ENCODE measurements at regions not wholly inside any gene's neighbourhood (a gene's known extent, or its start where the extent isn't known, plus 50 kb on each side); places are given as distances from the start of the nearest gene placed in this dataset.

- Mint-ChIP-seq H3K4me3 (no peak overlapping the region), H3K36me3 (no peaks in the 10 kb centered on the region), H3K4me1 (no peaks in the 10 kb centered on the region), H3K9me3 (peaks cover 5% of the 10 kb centered on the region), H3K27ac (no peak overlapping the region)
- ATAC-seq, result no peak
- no peak for DNase-seq (ENCODE audit: low spot score in 2 of 2)
These were observed 53.0 kb upstream of the SMOX start for GRCh38 chr20:4095639-4096038.

GRCh38 chr20:4091490-4092479 is 56.8 kb upstream of the SMOX start:
- ATAC-seq (no peak), DNase-seq (ENCODE audit: low spot score in 2 of 2) (peak in 1 of 2 donors; percentile 62)
- Mint-ChIP-seq H3K4me1 (no peaks in the 10 kb centered on the region), H3K4me3 (no peak overlapping the region), H3K36me3 (no peaks in the 10 kb centered on the region), H3K9me3 (peaks cover 5% of the 10 kb centered on the region), H3K27ac (no peak overlapping the region)

GRCh38 chr20:4090756-4091489 is 57.7 kb upstream of the SMOX start:
- H3K9me3 Mint-ChIP-seq, result peaks cover 5% of the 10 kb centered on the region
- H3K4me3 Mint-ChIP-seq, result no peak overlapping the region
- ATAC-seq (no peak), DNase-seq (ENCODE audit: low spot score in 2 of 2) (no peak)
- peaks cover under 1% of the 10 kb centered on the region for H3K36me3 Mint-ChIP-seq
- peaks cover 3% of the 10 kb centered on the region for H3K4me1 Mint-ChIP-seq
- H3K27ac Mint-ChIP-seq, result no peak overlapping the region

- DNase-seq (ENCODE audit: low spot score in 2 of 2) (no peak), ATAC-seq (no peak)
- Mint-ChIP-seq H3K4me3 (no peak overlapping the region), H3K9me3 (no peaks in the 10 kb centered on the region), H3K27ac (no peak overlapping the region), H3K36me3 (peaks cover 6% of the 10 kb centered on the region), H3K4me1 (peaks cover 13% of the 10 kb centered on the region)
These were observed 58.7 kb upstream of the SMOX start for GRCh38 chr20:4089756-4090487.

GRCh38 chr20:4088766-4089165 is 59.9 kb upstream of the SMOX start:
- peaks cover 24% of the 10 kb centered on the region for H3K4me1 Mint-ChIP-seq
- DNase-seq (ENCODE audit: low spot score in 2 of 2) (no peak), ATAC-seq (no peak)
- H3K9me3 Mint-ChIP-seq, result no peaks in the 10 kb centered on the region
- H3K27ac Mint-ChIP-seq, result no peak overlapping the region
- no peak overlapping the region for H3K4me3 Mint-ChIP-seq
- H3K36me3 Mint-ChIP-seq, result peaks cover 6% of the 10 kb centered on the region

- Mint-ChIP-seq H3K9me3 (no peaks in the 10 kb centered on the region), H3K27ac (no peak overlapping the region), H3K4me3 (no peak overlapping the region), H3K4me1 (peaks cover 29% of the 10 kb centered on the region), H3K36me3 (peaks cover 6% of the 10 kb centered on the region)
- no peak for ATAC-seq
- DNase-seq (ENCODE audit: low spot score in 2 of 2), result no peak
These were observed 60.7 kb upstream of the SMOX start for GRCh38 chr20:4087923-4088322.

GRCh38 chr20:4086771-4087687 is 61.6 kb upstream of the SMOX start:
- no peak for ATAC-seq
- Mint-ChIP-seq H3K27ac (no peak overlapping the region), H3K36me3 (peaks cover 10% of the 10 kb centered on the region), H3K4me1 (peaks cover 37% of the 10 kb centered on the region), H3K4me3 (no peak overlapping the region), H3K9me3 (no peaks in the 10 kb centered on the region)
- DNase-seq (ENCODE audit: low spot score in 2 of 2), result no peak

- H3K36me3 Mint-ChIP-seq, result peaks cover 10% of the 10 kb centered on the region
- ATAC-seq, result no peak
- H3K9me3 Mint-ChIP-seq, result no peaks in the 10 kb centered on the region
- no peak for DNase-seq (ENCODE audit: low spot score in 2 of 2)
- no peak overlapping the region for H3K27ac Mint-ChIP-seq
- peak overlapping the region; percentile 66 for H3K4me3 Mint-ChIP-seq
- H3K4me1 Mint-ChIP-seq, result peaks cover 38% of the 10 kb centered on the region
These were observed 63.9 kb upstream of the SMOX start for GRCh38 chr20:4084721-4085120.

GRCh38 chr20:4084096-4084495 is 64.5 kb upstream of the SMOX start:
- peaks cover 10% of the 10 kb centered on the region for H3K36me3 Mint-ChIP-seq
- no peak overlapping the region for H3K4me3 Mint-ChIP-seq
- H3K9me3 Mint-ChIP-seq, result no peaks in the 10 kb centered on the region
- ATAC-seq (no peak), DNase-seq (ENCODE audit: low spot score in 2 of 2) (no peak)
- peaks cover 38% of the 10 kb centered on the region for H3K4me1 Mint-ChIP-seq
- no peak overlapping the region for H3K27ac Mint-ChIP-seq

GRCh38 chr20:4083098-4083865 is 65.3 kb upstream of the SMOX start:
- ATAC-seq (no peak), DNase-seq (ENCODE audit: low spot score in 2 of 2) (no peak)
- Mint-ChIP-seq H3K9me3 (no peaks in the 10 kb centered on the region), H3K27ac (peak overlapping the region; percentile 64), H3K36me3 (peaks cover 10% of the 10 kb centered on the region), H3K4me3 (peak overlapping the region; percentile 60), H3K4me1 (peaks cover 38% of the 10 kb centered on the region)

GRCh38 chr20:4082406-4083097 is 66.1 kb upstream of the SMOX start:
- peaks cover 10% of the 10 kb centered on the region for H3K36me3 Mint-ChIP-seq
- peak overlapping the region; percentile 60 for H3K4me3 Mint-ChIP-seq
- DNase-seq (ENCODE audit: low spot score in 2 of 2) (peak in 1 of 2 donors; percentile 75), ATAC-seq (peak; percentile 73)
- peaks cover 38% of the 10 kb centered on the region for H3K4me1 Mint-ChIP-seq
- peak overlapping the region; percentile 64 for H3K27ac Mint-ChIP-seq
- H3K9me3 Mint-ChIP-seq, result no peaks in the 10 kb centered on the region

GRCh38 chr20:4081421-4081820 is 66.1 kb upstream of the RNF24 start:
- H3K4me3 Mint-ChIP-seq, result no peak overlapping the region
- ATAC-seq (no peak), DNase-seq (ENCODE audit: low spot score in 2 of 2) (no peak)
- peaks cover 38% of the 10 kb centered on the region for H3K4me1 Mint-ChIP-seq
- peaks cover 10% of the 10 kb centered on the region for H3K36me3 Mint-ChIP-seq
- H3K9me3 Mint-ChIP-seq, result no peaks in the 10 kb centered on the region
- peak overlapping the region; percentile 64 for H3K27ac Mint-ChIP-seq

GRCh38 chr20:4076671-4077070 is 61.3 kb upstream of the RNF24 start:
- no peak overlapping the region for H3K4me3 Mint-ChIP-seq
- no peak overlapping the region for H3K27ac Mint-ChIP-seq
- no peak for DNase-seq (ENCODE audit: low spot score in 2 of 2)
- no peaks in the 10 kb centered on the region for H3K4me1 Mint-ChIP-seq
- H3K9me3 Mint-ChIP-seq, result no peaks in the 10 kb centered on the region
- no peak for ATAC-seq
- no peaks in the 10 kb centered on the region for H3K36me3 Mint-ChIP-seq

Data from stimulated activated effector memory CD8-positive, alpha-beta T cell treated with anti-CD3 and anti-CD28 coated beads, Interleukin-12 subunit alpha, Interleukin-12 subunit beta, amount 100 ng/mL, for 72 hours (primary cell).